DOHH2 (cell line): ENCODE measurements at regions not wholly inside any gene's neighbourhood (a gene's known extent, or its start where the extent isn't known, plus 50 kb on each side); places are given as distances from the start of the nearest gene placed in this dataset.

ENCODE experiments used
- H3F3A ChIP-seq: fragments of 200-600 bp; sonication (generic), shearing (Covaris generic); 2 replicates; pipeline ENCODE4 v1.6.0; 2016; ENCODE audit warnings: antibody characterized with exemption, mild to moderate bottlenecking; ENCODE audit not compliant: control insufficient read depth, insufficient read depth
- H3K27ac ChIP-seq: fragments of 200-600 bp; sonication (generic); 2 replicates; pipeline ENCODE4 v1.5.1; 2014; ENCODE audit warnings: low read depth, mild to moderate bottlenecking, low read length, moderate library complexity
- H3K27me3 ChIP-seq: fragments of 200-600 bp; sonication (generic); 2 replicates; pipeline ENCODE4 v1.6.1; 2014; ENCODE audit warnings: mild to moderate bottlenecking, low read length, mixed read lengths; ENCODE audit not compliant: control insufficient read depth
- H3K36me3 ChIP-seq: fragments of 200-600 bp; sonication (generic); 2 replicates; pipeline ENCODE4 v1.6.1; 2014; ENCODE audit warnings: mild to moderate bottlenecking, low read length, moderate library complexity, mixed read lengths; ENCODE audit not compliant: control insufficient read depth
- H3K4me1 ChIP-seq: fragments of 200-600 bp; sonication (generic); 2 replicates; pipeline ENCODE4 v1.6.1; 2014; ENCODE audit warnings: mild to moderate bottlenecking, low read length, mixed read lengths; ENCODE audit not compliant: control insufficient read depth
- H3K4me2 ChIP-seq: fragments of 200-600 bp; sonication (generic); 2 replicates; pipeline ENCODE4 v1.6.0; 2014; ENCODE audit warnings: mild to moderate bottlenecking, low read length, moderate library complexity
- H3K4me3 ChIP-seq: fragments of 200-600 bp; sonication (generic); 2 replicates; pipeline ENCODE4 v1.5.1; 2014; ENCODE audit warnings: mild to moderate bottlenecking, low read length, mixed read lengths
- H3K79me2 ChIP-seq: fragments of 200-600 bp; sonication (generic); 2 replicates; pipeline ENCODE4 v1.6.1; 2014; ENCODE audit warnings: mild to moderate bottlenecking, low read length, mixed read lengths; ENCODE audit not compliant: control insufficient read depth
- H3K9me2 ChIP-seq: fragments of 200-600 bp; sonication (generic); replicated peaks from 2 replicates; pipeline ENCODE4 v1.6.1; 2014; ENCODE audit warnings: mild to moderate bottlenecking, low read length, mixed read lengths; ENCODE audit not compliant: control insufficient read depth
- H3K9me3 ChIP-seq: fragments of 200-600 bp; sonication (generic); 2 replicates; pipeline ENCODE4 v1.6.1; 2014; ENCODE audit warnings: antibody characterized with exemption, low read length, mixed read lengths; ENCODE audit not compliant: control insufficient read depth, insufficient read depth
- H4K20me1 ChIP-seq: fragments of 200-600 bp; sonication (generic); 2 replicates; pipeline ENCODE4 v1.6.0; 2014; ENCODE audit warnings: low read depth, mild to moderate bottlenecking, antibody characterized with exemption, low read length, moderate library complexity; ENCODE audit not compliant: control insufficient read depth, insufficient read depth
- EZH2phosphoT487 ChIP-seq: fragments of 200-600 bp; sonication (generic); IDR thresholded peaks from 2 replicates; pipeline ENCODE4 v1.6.1; 2017; ENCODE audit warnings: borderline replicate concordance, mild to moderate bottlenecking, antibody characterized with exemption, low read length, moderate library complexity, mixed read lengths
- TF ChIP-seq, protein P1 (sequence below): fragments of 200-600 bp; sonication (generic); IDR thresholded peaks from one replicate; pipeline ENCODE4 v1.5.1; 2014; ENCODE audit warnings: antibody characterized with exemption, mild to moderate bottlenecking, low read depth, low read length; ENCODE audit not compliant: poor library complexity, severe bottlenecking

DNA sequence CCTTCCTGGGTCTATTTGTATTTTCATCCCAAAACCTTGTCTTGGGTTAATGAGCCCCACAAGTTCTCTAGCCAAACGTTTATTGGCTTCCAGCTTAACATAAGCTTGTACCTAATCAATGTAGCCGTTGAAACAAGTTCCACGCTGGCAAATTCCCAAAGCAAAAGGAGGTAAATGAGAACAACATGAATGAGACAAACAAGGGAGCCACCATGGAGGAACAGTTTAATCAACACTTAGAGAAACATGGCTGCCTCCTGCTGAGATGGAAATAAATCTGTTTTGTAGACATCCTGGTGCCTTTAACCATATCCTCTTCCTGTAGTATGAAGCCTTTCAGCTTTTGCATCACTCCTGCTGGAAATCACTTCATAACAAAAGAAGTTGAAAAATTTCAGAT lies 166.6 kb upstream of the NFIB start:
- Histone ChIP-seq H3K9me2 (no peaks in the 10 kb centered on the region), H3K79me2 (no peaks in the 10 kb centered on the region), H3K4me1 (no peaks in the 10 kb centered on the region), H3K4me2 (no peak overlapping the region), H3K36me3 (no peaks in the 10 kb centered on the region), H3F3A (no peaks in the 10 kb centered on the region), H4K20me1 (no peaks in the 10 kb centered on the region), H3K27ac (no peak overlapping the region), H3K27me3 (no peaks in the 10 kb centered on the region), H3K9me3 (no peaks in the 10 kb centered on the region), H3K4me3 (no peak overlapping the region)
- no peak for TF ChIP-seq EZH2phosphoT487
- TF ChIP-seq, protein P1, sequence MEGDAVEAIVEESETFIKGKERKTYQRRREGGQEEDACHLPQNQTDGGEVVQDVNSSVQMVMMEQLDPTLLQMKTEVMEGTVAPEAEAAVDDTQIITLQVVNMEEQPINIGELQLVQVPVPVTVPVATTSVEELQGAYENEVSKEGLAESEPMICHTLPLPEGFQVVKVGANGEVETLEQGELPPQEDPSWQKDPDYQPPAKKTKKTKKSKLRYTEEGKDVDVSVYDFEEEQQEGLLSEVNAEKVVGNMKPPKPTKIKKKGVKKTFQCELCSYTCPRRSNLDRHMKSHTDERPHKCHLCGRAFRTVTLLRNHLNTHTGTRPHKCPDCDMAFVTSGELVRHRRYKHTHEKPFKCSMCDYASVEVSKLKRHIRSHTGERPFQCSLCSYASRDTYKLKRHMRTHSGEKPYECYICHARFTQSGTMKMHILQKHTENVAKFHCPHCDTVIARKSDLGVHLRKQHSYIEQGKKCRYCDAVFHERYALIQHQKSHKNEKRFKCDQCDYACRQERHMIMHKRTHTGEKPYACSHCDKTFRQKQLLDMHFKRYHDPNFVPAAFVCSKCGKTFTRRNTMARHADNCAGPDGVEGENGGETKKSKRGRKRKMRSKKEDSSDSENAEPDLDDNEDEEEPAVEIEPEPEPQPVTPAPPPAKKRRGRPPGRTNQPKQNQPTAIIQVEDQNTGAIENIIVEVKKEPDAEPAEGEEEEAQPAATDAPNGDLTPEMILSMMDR: no peak

DNA sequence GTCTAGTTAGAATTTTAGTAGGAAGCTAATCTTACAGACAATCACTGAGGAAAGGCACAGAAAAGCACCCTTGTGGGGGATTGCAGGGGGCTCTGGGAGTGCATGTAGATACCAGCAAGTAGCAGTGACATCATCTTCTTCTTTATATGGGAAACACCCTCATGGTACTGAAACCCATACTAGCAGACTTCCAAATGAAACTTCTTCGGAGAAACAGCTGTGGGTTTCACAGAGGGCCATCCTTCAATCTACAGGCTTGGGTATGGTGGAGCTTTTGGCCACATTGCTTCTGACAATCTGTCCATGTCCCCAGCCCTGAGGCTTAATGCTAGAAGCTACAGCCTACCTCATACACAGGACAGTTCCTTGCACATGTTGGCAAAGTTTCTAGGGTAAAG lies 165.2 kb upstream of the NFIB start:
- Histone ChIP-seq H3K9me2 (no peaks in the 10 kb centered on the region), H3K4me2 (no peak overlapping the region), H3K79me2 (no peaks in the 10 kb centered on the region), H3K27ac (no peak overlapping the region), H4K20me1 (no peaks in the 10 kb centered on the region), H3K9me3 (no peaks in the 10 kb centered on the region), H3K4me3 (no peak overlapping the region), H3K36me3 (no peaks in the 10 kb centered on the region), H3K27me3 (no peaks in the 10 kb centered on the region), H3K4me1 (no peaks in the 10 kb centered on the region), H3F3A (no peaks in the 10 kb centered on the region)
- TF ChIP-seq, protein P1: no peak
- TF ChIP-seq EZH2phosphoT487: no peak

DNA sequence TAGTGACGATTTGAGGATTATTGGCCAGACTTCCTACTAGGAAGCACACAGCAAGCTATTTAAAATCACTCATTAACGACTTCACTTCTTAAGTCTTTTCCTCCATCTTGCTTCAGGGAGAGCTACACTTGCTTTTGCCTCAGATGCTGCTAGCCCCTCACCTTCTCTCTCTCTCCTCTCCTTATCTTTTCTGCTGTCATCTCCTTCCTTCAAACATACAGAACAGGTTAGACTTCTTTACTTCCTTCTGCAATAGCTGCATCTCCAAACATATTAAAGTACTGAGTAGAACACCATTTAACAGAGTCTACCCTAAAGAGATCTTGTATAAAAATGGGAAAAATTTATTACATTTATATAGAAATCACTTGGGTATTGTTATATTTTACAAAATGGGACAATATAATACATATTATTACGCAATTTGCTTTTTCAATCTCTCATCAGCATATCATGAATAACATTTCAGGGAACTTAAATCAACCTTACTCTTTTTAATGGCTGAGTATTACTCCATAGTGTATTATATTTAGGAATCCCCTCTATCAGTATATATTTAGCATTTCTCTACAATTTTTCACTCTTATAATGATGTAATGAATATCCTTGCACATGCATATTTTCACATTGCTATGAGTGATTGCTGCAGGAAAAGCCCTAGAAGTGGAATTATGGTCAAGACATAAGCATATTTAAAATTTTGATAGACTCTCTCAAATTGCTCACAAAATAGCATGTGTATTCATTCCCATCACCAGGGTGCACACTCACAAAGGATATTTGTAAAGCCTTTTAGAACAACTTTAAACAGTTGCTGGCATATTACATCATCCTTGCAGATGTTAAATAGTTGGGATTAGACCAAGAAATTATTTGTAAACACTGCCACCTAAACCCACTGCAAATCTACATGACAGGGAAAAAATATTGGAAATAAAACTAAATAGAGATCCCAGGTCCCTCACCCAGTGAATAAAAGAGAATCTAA lies 164.5 kb upstream of the NFIB start:
- H3K27me3 ChIP-seq: no peaks in the 10 kb centered on the region
- H3K9me2 ChIP-seq: no peaks in the 10 kb centered on the region
- H3K4me3 ChIP-seq: no peak overlapping the region
- H3K9me3 ChIP-seq: no peaks in the 10 kb centered on the region
- H3K27ac ChIP-seq: no peak overlapping the region
- no peak overlapping the region for H3K4me2 ChIP-seq
- no peaks in the 10 kb centered on the region for H3K36me3 ChIP-seq
- TF ChIP-seq, protein P1: no peak
- TF ChIP-seq EZH2phosphoT487: no peak
- H3K4me1 ChIP-seq: no peaks in the 10 kb centered on the region
- no peaks in the 10 kb centered on the region for H4K20me1 ChIP-seq
- no peaks in the 10 kb centered on the region for H3K79me2 ChIP-seq
- no peaks in the 10 kb centered on the region for H3F3A ChIP-seq
